Bronchial epithelial cell (primary cell): ENCODE measurements at regions not wholly inside any gene's neighbourhood (a gene's known extent, or its start where the extent isn't known, plus 50 kb on each side); places are given as distances from the start of the nearest gene placed in this dataset.

ENCODE experiments used
- DNase-seq: peaks from one replicate; pipeline ENCODE4 v3.0.0-alpha.2; 2010; ENCODE audit warnings: low read depth
- FAIRE-seq: peaks from 2 replicates; lab custom pipeline; 2011; peaks lifted over from hg19 to GRCh38; lab: Jason Lieb, UNC
- H3K27me3 ChIP-seq: 2 replicates; pipeline ENCODE4 v1.5.1; 2011; ENCODE audit warnings: low read length; ENCODE audit not compliant: control insufficient read depth, insufficient read depth
- H3K36me3 ChIP-seq: 2 replicates; pipeline ENCODE4 v1.5.1; 2011; ENCODE audit warnings: low read length; ENCODE audit not compliant: control insufficient read depth, insufficient read depth
- H3K4me3 ChIP-seq: 2 replicates; pipeline ENCODE4 v1.5.1; 2011; ENCODE audit warnings: mild to moderate bottlenecking, low read depth, low read length, control low read depth
- TF ChIP-seq, protein P1 (sequence below): IDR thresholded peaks from 2 replicates; pipeline ENCODE4 v1.5.1; 2011; ENCODE audit warnings: mild to moderate bottlenecking, moderate library complexity, low read length, control low read depth, inconsistent platforms; ENCODE audit not compliant: insufficient read depth, severe bottlenecking

DNA sequence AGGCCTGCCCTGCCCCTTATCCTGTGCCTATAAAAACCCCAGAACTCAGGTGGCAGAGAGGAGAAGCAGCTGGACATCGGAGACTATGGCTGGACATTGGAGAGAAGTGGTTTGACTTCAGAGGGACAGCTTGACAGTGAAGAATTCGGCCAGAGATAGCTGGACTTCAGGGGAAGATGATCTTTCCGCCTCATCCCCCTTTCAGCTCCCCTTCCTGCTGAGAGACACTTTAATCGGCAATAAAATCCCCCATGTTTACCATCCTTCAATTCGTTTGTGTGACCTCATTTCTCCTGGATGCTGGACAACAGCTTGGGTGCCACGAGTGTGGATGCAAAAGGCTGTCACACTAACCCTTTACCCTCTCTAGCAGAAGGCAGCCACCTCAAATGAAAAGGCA lies 134.1 kb upstream of the TUT7 start:
- Histone ChIP-seq H3K4me3 (no peak overlapping the region), H3K36me3 (no peaks in the 10 kb centered on the region), H3K27me3 (peaks cover 2% of the 10 kb centered on the region)
- TF ChIP-seq, protein P1, sequence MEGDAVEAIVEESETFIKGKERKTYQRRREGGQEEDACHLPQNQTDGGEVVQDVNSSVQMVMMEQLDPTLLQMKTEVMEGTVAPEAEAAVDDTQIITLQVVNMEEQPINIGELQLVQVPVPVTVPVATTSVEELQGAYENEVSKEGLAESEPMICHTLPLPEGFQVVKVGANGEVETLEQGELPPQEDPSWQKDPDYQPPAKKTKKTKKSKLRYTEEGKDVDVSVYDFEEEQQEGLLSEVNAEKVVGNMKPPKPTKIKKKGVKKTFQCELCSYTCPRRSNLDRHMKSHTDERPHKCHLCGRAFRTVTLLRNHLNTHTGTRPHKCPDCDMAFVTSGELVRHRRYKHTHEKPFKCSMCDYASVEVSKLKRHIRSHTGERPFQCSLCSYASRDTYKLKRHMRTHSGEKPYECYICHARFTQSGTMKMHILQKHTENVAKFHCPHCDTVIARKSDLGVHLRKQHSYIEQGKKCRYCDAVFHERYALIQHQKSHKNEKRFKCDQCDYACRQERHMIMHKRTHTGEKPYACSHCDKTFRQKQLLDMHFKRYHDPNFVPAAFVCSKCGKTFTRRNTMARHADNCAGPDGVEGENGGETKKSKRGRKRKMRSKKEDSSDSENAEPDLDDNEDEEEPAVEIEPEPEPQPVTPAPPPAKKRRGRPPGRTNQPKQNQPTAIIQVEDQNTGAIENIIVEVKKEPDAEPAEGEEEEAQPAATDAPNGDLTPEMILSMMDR, result no peak
- no peak for FAIRE-seq
- no peak for DNase-seq

DNA sequence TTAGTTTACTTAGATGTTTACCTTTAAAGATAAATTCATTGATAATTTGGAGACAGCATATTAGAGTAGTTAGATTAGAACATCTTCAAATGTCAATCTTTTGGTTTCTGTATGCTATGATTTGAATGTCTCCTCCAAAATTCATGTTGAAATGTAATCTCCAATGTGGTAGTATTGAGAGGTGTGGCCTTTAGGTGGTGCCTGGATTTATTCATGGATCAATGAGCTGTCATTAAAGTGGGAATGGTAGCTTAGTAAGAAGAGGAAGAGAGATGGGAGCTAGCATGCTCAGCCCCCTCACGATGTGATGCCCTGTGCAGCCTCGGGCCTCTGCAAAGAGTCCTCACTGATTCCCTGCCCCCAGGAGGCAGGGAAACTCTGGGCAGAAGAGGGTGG lies 133.6 kb upstream of the TUT7 start:
- FAIRE-seq (no peak), DNase-seq (no peak)
- no peak overlapping the region for H3K4me3 ChIP-seq
- peaks cover 2% of the 10 kb centered on the region for H3K27me3 ChIP-seq
- TF ChIP-seq, protein P1, result no peak
- no peaks in the 10 kb centered on the region for H3K36me3 ChIP-seq

DNA sequence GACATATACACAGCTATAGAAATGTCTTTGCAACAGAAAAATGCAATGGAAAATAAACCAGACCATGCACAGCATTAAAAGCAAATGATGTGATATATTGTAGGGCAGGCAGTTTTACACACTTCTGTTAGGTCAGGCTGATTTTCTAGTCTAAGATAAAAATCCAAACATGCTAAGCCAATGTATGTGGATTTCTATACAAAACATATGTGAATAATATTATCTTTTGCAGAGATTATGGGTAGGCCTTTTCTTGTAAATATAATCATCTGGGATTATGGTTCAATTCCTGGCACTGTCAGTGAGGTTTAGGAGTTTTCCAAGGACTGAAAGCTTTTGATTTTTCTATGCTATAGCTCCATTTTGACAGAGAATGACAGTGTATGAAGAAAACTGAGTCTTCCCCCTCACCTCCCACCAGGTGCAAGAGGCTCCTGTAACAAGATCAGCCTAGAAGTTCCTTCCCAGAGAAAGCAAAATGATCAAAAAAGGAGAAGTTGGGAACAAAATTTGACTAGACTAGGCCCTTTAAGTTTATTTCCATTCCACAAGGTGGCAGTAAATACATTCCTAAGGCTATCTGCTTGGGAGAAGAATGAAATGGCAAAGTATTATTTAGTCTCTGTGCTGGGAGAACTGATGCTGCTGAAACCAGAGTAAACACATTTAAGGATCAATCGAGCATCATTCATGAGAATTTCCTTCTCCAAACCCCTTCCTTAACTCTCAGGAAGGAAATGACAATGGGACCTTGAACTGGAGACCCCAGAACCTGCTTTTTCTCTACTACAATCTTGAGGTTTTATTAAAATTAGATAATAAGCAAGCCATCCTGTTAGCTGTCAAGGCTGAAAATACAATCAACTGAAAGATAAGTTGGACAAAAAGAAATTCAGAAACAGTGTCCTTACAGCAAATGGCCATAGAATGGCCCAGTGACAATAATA lies 133.0 kb upstream of the TUT7 start:
- Histone ChIP-seq H3K27me3 (peaks cover 2% of the 10 kb centered on the region), H3K4me3 (no peak overlapping the region), H3K36me3 (no peaks in the 10 kb centered on the region)
- TF ChIP-seq, protein P1, result peak; percentile 49
- FAIRE-seq (no peak), DNase-seq (peak; percentile 61)

DNA sequence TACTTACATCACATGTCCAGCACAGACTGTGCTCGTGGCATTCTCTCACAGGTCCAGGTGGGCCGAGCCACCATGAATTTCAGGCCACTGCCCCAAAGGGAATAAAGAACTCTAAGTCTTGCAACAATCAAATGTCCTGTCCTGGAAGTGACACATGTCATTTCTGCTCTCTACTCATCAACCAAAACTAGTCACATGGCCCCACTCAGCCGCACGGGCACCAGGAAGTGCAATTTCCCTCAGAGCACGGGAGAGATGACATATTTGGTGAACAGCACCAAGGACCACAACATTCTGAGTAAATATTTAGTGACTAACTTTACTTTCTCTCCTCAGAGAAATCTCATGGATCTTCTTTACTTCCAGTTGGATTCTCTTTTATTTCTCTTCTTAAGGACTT lies 131.1 kb upstream of the TUT7 start:
- no peak for FAIRE-seq
- no peaks in the 10 kb centered on the region for H3K36me3 ChIP-seq
- H3K27me3 ChIP-seq, result peaks cover 2% of the 10 kb centered on the region
- no peak for DNase-seq
- TF ChIP-seq, protein P1, result no peak
- H3K4me3 ChIP-seq, result no peak overlapping the region

DNA sequence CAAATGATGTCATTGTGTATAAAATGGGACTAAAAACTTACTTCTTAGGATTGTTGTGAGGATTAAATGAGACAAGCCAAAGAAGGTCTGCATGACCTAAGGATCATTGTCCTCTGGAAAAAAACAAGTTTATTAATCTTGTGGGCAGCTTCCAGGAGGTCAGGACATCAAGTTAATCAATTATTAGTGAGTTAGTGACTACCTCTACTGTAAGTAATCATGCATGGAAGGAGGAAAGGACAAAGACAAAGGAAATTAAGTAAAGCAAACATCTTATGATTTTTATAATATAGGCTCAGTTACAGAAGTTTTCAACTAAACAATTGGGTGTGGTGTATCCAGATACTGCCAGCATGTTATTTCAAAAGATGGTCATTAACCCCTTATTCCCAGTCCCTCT lies 129.3 kb upstream of the TUT7 start:
- DNase-seq (no peak), FAIRE-seq (no peak)
- no peaks in the 10 kb centered on the region for H3K36me3 ChIP-seq
- H3K27me3 ChIP-seq, result peaks cover 2% of the 10 kb centered on the region
- TF ChIP-seq, protein P1, result no peak
- no peak overlapping the region for H3K4me3 ChIP-seq
